Central memory CD4-positive, alpha-beta T cell (primary cell): ENCODE measurements at regions not wholly inside any gene's neighbourhood (a gene's known extent, or its start where the extent isn't known, plus 50 kb on each side); places are given as distances from the start of the nearest gene placed in this dataset.
"Not testable (repeated sequence)": the region's sequence is repeated elsewhere in the genome, so short reads cannot be mapped to it uniquely, and the experiment has no call there.

Experiments
- DNase-seq: peaks from one replicate; pipeline ENCODE4 v3.0.0; 2022

GRCh38 chr9:135343837-135344522 lies 135.6 kb upstream of the PPP1R26 start:
- DNase-seq: no peak

- no peak for DNase-seq
Measured at GRCh38 chr9:135344523-135344901, 135.1 kb upstream of the PPP1R26 start.

DNA sequence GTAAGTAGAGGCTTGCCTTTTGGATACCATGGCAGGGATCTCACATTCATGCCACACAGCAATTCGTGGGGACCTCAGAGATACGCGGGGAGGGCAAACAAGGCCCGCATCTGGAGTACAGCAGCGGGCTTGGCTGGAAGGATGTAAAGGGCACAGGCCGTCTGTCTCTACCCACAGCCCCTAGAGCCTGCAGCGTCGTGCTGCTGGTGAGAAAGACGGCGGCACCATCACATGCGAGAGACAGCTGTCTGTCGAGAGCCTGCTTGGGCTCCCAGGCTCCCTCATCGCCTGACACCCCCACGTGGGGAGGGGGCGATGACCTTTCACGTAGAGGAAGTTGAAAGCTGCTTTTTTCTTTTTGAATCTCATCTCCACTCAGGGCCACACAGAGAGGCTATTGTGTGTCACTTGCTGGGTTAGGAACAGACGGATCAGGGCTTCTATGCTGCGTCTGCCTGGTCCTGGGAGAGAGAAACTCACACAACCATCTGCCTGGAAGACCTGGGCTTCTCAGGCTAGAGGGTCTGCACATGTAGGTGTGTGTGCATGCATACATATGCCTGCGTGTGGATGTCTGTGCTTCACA lies 134.6 kb upstream of the PPP1R26 start:
- no peak for DNase-seq

GRCh38 chr9:135345775-135346433 lies 133.7 kb upstream of the PPP1R26 start:
- DNase-seq: no peak

GRCh38 chr9:135346438-135347050 lies 133.0 kb upstream of the PPP1R26 start:
- DNase-seq: no peak

GRCh38 chr9:135347461-135347860 lies 132.1 kb upstream of the PPP1R26 start:
- no peak for DNase-seq

DNA sequence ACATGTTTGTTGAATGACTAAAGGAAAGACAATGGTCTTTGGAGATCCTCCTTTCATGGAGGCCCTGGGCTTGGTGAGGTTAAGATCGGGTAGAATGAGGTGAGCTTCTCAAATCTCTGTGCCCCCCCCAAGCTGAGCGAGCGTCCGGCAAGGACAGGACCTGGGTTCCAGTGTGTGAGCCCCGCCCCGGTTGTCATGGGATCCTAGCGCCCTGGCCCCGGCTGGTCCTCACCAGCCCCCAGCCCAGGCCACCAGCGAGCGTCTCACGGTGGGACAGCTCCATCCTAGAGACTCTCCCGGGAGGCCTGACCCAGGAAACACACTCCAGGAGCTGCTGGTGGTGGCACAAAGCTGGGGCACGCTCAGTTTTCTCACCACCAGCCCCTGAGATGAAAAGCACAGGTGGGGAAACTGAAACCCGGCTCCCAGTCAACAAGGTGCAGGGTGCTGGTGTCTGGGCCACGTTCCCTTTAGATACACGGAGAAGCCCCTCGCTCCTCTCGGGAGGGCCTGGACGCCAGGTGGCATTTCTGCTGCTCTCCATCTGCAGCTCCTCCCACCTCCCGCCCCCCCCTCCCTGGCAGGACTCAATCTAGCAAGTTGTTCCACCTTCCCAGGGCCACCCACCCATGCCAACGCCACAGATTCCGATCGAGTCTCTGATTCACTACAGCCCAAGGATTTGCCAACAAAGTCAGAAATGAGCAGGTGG lies 131.3 kb upstream of the PPP1R26 start:
- DNase-seq: no peak

GRCh38 chr9:135348788-135349150 lies 130.8 kb upstream of the PPP1R26 start:
- no peak for DNase-seq

- no peak for DNase-seq
Measured at GRCh38 chr9:135349212-135350002, 130.2 kb upstream of the PPP1R26 start.

GRCh38 chr9:135350003-135350315 lies 129.6 kb upstream of the PPP1R26 start:
- DNase-seq: no peak

DNA sequence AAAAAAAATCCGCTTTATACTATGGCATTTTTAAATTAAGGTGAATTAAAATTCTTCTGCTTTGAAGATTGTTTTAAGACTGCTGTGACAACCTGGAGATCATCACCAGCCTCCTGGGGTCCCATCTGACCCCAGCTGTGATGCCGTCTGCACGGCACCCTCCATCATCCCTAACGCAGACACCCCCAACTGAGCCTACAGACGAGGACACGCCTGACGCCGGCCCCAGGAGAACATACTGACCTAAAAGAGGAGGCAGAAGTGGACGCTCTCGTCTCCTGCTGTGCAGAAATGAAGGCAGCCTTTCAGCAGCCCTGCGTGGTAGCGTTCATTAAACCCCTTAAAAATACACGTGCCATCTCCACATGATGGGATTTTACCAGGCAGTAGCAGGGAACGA lies 125.6 kb upstream of the PPP1R26 start:
- DNase-seq: no peak

GRCh38 chr9:135355521-135356011 lies 124.0 kb upstream of the PPP1R26 start:
- DNase-seq: no peak

GRCh38 chr9:135356021-135356420 lies 123.6 kb upstream of the PPP1R26 start:
- DNase-seq: no peak

- DNase-seq: no peak
Measured at GRCh38 chr9:135356796-135357195, 122.8 kb upstream of the PPP1R26 start.

- no peak for DNase-seq
Measured at GRCh38 chr9:135357863-135358551, 121.6 kb upstream of the PPP1R26 start.

DNA sequence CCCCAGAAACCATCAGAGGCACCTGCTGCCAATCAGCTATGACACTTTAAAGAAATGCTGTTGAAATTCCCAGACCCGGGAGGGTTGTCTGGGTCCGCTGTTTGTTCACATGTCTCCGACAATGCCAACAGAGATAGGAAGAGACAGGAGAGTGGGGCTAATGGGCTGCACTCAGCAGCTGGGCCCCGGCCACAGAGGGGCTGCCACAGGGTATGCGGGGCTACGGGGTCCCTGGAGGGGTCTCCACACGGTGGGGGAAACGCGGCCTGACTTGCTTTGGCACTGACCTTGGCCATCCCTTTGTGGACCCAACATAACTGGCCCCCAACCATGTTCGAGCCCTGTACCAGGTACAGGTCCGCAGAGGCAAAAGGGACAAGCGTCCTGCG lies 121.0 kb upstream of the PPP1R26 start:
- DNase-seq: no peak

DNA sequence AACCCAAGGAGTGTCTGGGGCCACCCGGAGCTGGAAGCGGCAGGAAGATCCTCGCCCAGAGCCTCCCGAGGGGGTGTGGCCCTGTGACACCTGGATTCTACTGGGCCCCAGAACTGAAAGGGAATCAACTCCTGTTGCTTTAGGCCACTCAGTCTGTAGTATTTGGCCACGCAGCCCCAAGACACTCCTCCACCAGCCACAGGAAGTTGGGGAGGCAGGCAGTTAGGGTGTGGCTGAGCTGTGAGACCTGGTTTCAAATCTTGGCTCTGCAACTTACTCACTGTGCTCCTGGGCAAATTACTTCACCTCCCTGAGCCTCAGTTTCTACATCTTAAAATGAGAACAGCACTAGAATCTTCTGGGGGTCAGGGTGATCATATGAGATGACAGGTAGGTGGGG lies 119.8 kb upstream of the PPP1R26 start:
- DNase-seq: no peak

GRCh38 chr9:135360617-135361016 lies 119.0 kb upstream of the PPP1R26 start:
- no peak for DNase-seq

DNA sequence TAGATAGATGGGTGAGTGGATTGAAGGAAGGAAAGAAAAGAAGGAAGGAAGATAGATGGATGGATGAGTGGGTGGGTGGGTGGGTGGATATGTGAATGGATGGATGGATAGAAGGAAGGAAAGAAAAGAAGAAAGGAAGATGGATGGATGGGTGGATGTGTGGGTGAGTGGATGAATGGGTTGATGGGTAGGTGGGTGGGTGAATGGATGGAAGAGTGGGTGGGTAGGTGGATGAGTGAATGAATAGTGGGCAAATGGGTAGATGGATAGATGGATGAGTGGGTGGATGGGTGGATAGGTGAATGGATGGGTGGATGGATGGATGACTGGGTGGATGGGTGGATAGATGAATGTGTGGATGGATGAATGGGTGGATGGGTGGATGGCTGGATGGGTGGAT lies 117.9 kb upstream of the PPP1R26 start:
- not testable (repeated sequence) for DNase-seq

DNA sequence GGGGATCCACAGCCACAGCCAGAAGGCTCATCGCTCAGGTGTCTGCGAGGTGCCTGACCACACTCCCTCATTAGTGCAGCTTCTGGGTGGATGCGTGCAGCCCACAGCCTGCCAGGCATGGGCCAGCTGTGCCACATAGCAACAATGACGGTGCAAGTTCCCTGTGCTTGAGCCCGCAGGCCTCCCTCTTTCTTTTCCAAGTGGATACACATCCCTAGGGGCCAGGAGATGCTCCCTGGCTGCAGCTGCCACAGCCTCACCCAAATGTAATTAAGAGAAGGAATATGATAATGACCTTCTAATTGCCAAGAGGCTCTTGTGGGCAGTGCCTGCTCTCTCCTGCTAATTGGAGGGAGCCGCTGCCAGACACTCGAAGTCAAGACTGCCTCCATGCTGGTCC lies 116.0 kb upstream of the PPP1R26 start:
- DNase-seq: no peak

GRCh38 chr9:135365013-135365768 lies 114.4 kb upstream of the PPP1R26 start:
- DNase-seq: no peak
